Body of pancreas (tissue), 4 donors: ENCODE measurements at regions not wholly inside any gene's neighbourhood (a gene's known extent, or its start where the extent isn't known, plus 50 kb on each side); places are given as distances from the start of the nearest gene placed in this dataset.

Source experiments
- CTCF ChIP-seq, 7 experiments: fragments of 450-650 bp in 4 of 7; fragments of 200-600 bp in 3 of 7; sonication (generic) in 3 of 7; IDR thresholded peaks; one replicate each; pipeline ENCODE4 v1.5.1; 2016 to 2019; ENCODE audit warnings: antibody characterized with exemption in 7 of 7
- POLR2A ChIP-seq, 3 donors: fragments of 450-650 bp; IDR thresholded peaks; one replicate each; pipeline ENCODE4 v1.6.1; 2016; ENCODE audit warnings: antibody characterized with exemption in 3 of 3, mild to moderate bottlenecking in 2 of 3

DNA sequence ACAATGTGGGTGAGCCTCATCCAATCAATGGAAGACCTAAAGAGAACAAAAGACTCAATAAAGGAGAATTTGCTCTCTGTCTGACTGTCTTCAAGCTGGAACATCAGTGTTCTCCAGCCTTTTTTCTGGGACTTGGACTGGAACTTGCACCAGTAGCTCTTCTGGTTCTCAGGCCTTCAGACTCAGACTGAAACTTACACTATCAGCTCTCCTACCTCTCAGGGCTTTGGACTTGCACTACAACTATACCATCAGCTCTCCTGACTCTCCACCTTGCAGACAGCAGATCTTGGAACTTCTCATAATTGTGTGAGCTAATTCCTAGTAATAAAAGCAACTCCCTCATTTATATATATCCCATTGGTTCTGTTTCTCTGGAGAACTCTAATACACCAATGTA, 185.9 kb downstream of the SMIM20 start:
- no peak for TF ChIP-seq CTCF (IDR thresholded peaks at IDR 0.05)
- no peak for TF ChIP-seq POLR2A (IDR thresholded peaks at IDR 0.05)
